SHP77 treated with DMSO at 0.1 percent for 48 hours (cell line): ENCODE measurements at regions not wholly inside any gene's neighbourhood (a gene's known extent, or its start where the extent isn't known, plus 50 kb on each side); places are given as distances from the start of the nearest gene placed in this dataset.
"Not testable (repeated sequence)": the region's sequence is repeated elsewhere in the genome, so short reads cannot be mapped to it uniquely, and the experiment has no call there.

Source experiments
- DNase-seq: peaks from one replicate; lab custom pipeline; 2025; lab: John Stamatoyannopoulos, UW

GRCh38 chr6:72457738-72458137 is 164.1 kb upstream of the KCNQ5 start:
- DNase-seq, result no peak

DNA sequence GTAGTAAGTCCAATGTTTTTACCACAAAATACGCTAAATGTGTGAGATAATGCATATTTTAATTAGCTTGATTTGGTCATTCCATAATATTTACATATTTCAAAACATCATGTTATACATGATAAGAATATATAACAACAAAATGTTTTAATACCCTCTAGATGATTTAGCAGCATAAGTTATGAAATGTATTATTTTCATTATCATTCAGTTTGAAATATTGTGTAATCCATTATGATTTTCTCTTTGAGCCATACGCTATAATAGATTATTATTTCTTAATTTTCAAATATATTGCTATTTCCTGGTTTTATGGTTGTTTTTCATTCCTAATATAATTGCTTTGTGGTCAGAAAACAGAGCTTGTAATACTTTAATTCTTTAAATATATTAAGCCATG is 163.3 kb upstream of the KCNQ5 start:
- no peak for DNase-seq

GRCh38 chr6:72461144-72461543 is 160.7 kb upstream of the KCNQ5 start:
- no peak for DNase-seq

DNA sequence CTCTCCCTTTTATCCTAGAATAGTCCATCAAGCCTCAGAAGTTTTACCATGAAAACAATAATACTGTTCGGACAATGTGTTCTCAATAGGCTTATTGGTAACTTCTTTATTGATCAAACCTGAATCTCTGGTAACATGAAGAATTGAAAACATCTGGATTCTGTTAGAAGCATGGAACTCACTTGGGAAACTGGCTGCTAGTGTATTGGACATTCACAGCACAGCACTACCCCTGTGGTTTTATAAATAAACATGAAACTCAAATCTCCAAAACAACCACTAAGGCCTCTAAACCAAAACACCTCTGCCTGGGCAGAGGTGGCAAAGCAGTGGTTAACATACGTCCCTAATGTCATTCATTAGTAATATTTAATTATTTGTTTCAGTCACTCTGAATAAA is 157.6 kb upstream of the KCNQ5 start:
- no peak for DNase-seq

DNA sequence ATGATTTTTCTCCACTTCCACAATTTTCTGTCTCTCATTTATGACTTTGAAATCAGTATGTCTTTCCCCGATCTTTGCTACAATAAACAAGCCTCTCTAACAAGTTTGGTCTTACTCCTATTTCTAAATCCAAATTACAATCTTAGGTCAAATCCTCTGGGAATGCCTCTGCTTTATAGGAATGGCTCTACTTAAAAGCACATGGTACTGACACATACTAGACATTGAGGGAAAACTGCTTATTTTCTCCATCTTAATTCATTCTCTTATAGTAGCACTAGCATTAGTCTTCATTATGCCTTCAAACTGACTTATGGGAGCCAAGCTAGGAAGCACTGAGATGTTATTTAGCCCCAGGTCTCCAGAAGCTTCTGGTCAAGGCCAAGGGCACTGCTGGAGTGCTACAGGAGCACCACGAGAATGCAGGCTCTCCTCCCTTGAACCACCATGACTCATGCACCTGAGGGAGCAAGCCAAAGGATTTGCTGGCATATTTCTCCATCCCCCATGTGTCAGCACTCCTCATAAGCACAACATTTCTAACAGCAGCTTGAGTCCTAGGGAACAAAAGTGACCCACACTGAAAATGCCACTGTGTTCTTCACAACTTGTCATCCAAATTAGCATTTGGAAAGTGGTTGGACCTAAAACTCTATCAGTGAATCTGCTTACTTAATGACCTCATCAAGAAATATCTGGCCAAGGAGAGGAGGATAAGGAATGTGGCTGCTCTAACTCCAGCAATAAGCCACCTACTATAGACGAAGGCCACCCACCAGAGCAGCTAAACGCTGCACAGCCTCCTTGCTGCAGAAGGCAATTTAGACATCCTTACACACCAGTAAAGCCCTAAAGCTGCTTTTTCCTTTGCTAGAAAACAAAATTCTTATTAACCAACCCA is 156.8 kb upstream of the KCNQ5 start:
- DNase-seq, result no peak

DNA sequence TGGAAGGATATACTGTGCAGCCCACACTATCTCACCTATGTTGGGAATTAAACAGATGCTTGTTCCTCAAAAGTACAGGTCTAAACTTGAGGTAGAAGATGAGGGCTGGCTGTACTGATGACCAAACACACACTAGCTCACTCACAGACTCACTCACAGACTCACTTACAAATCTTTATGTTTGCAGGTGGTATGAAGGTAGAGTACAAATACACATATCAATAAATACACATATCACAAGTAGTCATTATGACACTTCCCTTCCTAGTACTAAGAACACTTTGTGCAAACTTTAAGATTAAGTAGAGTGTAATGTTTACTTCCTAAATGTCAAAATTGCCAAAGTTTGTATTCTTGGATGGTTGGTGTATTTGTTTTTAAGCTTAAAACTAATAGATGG is 155.4 kb upstream of the KCNQ5 start:
- DNase-seq, result no peak

GRCh38 chr6:72466971-72467566 is 154.8 kb upstream of the KCNQ5 start:
- no peak for DNase-seq

GRCh38 chr6:72469406-72469983 is 152.4 kb upstream of the KCNQ5 start:
- not testable (repeated sequence) for DNase-seq

GRCh38 chr6:72476051-72476450 is 145.8 kb upstream of the KCNQ5 start:
- no peak for DNase-seq

DNA sequence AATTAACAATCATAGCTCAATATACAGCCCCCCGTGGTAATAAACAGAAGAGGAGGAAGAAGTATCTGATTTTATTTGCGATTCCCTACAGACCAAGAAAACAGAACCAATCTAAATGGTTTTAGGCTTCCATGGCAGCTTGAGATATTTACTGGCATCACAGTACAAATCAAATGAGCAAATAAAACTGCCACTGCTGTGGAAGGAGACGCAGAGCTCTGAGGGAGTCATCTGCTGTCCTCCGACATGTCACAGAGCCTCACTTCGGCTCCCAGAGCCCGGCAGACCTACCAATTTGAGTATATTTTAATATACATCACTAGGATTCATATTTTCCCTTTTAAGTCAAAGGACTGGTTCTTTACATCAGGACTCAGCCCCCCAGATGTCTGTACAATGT is 145.2 kb upstream of the KCNQ5 start:
- no peak for DNase-seq

DNA sequence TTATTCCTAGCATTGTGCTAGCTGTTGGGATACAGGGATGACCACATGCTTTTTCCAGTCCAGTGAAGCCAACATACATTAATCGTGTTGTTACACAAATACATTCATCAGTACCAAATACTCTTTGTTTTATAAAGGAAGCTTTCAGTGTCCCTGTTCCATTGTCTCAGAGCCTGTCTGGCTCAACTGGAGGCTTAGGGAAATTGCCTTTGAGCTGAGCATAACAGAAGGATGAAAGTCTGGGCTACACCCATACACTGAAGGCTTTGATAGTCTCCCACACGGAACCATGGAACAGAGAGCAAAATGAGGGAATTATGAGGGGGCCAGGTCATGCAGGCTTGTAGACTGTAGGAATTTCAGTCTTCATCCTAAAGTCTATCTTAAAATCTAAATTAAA is 126.4 kb upstream of the KCNQ5 start:
- DNase-seq, result no peak

DNA sequence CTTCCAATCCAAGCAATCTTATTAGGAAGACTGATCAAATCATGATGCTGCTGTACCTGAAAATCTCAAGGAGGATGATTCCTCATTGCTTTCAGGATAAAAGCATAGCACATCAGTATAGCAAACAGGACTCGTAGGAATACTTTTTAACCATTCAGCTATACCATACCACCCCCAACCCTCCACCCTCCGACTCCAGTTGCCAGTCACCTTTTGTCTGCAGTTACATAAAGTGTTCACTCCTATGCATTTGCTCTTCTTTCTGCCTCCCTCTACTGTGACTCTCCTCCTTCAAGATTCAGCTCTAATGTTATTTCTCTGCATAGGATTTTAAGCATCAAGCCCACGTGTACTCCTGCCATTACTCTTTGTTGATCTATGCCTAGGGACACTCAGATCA is 124.7 kb upstream of the KCNQ5 start:
- no peak for DNase-seq

GRCh38 chr6:72500669-72501068 is 121.2 kb upstream of the KCNQ5 start:
- DNase-seq, result no peak

DNA sequence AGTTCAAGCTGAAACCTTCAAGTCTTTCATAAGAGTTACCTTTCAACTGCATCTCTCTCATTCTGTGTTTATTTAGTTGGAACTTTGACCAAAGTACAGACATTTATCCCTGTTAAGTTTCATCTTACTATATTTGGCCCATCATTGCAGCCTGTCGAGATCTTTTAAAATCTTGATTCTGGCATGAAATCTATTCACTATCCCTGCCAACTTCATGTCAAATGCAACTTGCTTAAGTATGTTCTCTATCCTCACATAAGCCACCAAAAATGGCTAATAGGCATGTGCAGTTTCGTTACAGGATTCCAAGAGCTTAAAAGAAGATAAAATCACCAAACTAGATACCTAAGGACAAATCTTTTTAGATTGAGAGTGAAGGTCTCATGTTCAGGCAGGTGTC is 117.5 kb upstream of the KCNQ5 start:
- no peak for DNase-seq

GRCh38 chr6:72505446-72505845 is 116.4 kb upstream of the KCNQ5 start:
- DNase-seq, result no peak

DNA sequence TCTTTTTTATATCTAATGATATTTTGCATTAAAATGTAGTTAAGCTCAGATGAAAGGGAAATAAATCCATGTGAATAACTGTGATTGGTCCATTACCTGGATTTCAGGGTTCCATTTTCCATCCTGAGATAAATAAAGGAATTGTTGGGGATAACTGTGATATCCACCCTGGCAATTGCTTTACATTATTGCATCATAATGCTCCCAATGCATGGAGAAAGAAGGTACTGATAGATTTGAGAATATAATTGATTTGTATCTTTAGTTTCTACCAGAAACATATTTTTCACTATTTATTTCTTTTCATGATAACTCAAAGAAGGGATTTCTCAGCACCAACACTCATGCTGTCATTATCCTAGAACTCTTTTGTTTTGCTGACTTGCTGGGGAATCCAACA is 102.0 kb upstream of the KCNQ5 start:
- DNase-seq, result no peak

GRCh38 chr6:72521684-72522083 is 100.2 kb upstream of the KCNQ5 start:
- DNase-seq, result no peak

DNA sequence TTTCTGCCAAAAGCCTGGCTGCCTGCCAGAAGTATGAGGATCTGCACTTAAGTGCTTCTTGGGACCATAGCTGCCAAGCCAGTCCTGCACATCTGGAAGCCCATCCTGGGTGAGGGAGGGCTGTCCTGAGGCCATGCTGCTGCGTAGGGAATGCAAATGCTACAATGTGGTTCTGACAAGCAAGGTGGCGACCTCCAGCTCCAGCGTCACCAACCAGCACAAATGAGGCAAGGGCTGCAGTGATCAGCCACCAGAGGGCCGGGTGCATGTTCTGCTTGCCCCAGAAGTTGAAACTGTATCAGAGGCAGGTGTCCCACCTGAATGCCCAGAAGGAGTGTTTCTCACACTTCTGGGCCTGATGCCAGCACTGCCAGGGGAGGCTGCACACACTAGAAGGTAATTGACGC is 99.1 kb upstream of the KCNQ5 start:
- DNase-seq, result peak; percentile 8

GRCh38 chr6:72524011-72524645 is 97.7 kb upstream of the KCNQ5 start:
- peak; percentile 10 for DNase-seq

- no peak for DNase-seq
These were observed 95.9 kb upstream of the KCNQ5 start for GRCh38 chr6:72525821-72526510.

GRCh38 chr6:72530152-72530551 is 91.7 kb upstream of the KCNQ5 start:
- no peak for DNase-seq

DNA sequence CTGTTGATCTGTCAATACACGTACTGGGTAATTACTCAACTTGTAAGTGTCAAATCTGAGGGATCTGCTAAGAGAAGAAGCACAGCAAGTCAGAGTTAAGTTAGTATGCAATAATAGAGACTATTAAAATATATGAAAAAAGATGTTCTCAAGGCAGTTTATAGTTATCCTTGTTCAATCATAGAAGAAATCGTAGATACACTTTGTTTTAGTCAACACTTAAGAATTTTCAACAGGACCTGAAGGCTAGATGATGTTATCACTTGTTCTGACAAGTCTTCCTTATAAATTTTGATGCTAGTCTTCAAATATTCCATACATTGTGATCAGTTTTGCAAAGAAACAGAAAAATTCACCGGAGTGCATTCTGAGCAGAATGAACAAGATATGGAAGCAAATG is 91.1 kb upstream of the KCNQ5 start:
- no peak for DNase-seq
